ENCODE measurements at regions not wholly inside any gene's neighbourhood (a gene's known extent, or its start where the extent isn't known, plus 50 kb on each side); places are given as distances from the start of the nearest gene placed in this dataset.

DNA sequence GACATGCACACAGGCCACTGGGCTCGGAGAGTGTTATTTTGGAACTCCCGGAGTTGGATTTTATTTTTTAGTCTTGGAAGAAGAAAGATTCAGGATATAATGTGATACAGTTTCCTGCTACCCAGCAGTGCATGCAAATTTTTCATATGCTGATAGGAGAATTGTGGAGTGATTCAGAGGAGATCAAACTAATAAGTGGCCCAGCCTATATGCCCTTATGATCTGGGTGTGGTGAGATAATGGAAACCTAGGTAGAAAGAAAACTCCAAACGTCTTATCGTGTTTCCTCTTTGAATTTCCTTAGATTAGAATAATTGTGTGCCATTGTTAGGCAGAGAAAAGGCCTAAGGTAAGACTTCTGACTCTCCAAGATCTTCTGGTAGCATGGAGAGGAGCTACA, 401.2 kb upstream of the BTBD3 start:
- Mint-ChIP-seq H3K27ac (no peak overlapping the region), H3K4me1 (no peaks in the 10 kb centered on the region), H3K9me3 (peaks cover 5% of the 10 kb centered on the region), H3K4me3 (no peak overlapping the region), H3K36me3 (ENCODE audit: low read depth) (no peaks in the 10 kb centered on the region), H3K27me3 (ENCODE audit: low read depth) (no peaks in the 10 kb centered on the region)
- TF ChIP-seq, protein P1, sequence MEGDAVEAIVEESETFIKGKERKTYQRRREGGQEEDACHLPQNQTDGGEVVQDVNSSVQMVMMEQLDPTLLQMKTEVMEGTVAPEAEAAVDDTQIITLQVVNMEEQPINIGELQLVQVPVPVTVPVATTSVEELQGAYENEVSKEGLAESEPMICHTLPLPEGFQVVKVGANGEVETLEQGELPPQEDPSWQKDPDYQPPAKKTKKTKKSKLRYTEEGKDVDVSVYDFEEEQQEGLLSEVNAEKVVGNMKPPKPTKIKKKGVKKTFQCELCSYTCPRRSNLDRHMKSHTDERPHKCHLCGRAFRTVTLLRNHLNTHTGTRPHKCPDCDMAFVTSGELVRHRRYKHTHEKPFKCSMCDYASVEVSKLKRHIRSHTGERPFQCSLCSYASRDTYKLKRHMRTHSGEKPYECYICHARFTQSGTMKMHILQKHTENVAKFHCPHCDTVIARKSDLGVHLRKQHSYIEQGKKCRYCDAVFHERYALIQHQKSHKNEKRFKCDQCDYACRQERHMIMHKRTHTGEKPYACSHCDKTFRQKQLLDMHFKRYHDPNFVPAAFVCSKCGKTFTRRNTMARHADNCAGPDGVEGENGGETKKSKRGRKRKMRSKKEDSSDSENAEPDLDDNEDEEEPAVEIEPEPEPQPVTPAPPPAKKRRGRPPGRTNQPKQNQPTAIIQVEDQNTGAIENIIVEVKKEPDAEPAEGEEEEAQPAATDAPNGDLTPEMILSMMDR (IDR thresholded peaks at IDR 0.05; ENCODE audit: unreplicated experiment in 3 of 3): no peak

DNA sequence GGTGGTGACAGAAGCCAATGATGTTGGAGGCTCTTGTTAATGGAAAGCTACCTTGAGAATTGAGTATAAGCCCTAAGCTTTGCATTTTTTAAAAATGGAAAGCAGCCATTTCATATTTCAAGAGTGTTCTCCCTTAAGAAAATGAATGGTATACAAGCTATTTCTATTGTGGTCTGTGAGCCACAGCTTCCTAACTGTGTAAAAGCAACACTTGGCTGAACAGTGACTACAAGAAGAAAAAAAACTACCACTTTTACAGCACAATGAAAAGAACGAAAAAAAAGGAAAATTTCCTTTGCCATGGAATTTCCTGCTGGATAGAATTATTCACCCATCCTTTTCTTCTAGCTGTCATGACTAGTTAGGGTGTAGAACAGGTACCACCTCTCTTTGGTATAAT, 397.1 kb upstream of the BTBD3 start:
- no peaks in the 10 kb centered on the region for H3K36me3 Mint-ChIP-seq (ENCODE audit: low read depth)
- no peaks in the 10 kb centered on the region for H3K4me1 Mint-ChIP-seq
- no peak overlapping the region for H3K27ac Mint-ChIP-seq
- TF ChIP-seq, protein P1 (IDR thresholded peaks at IDR 0.05; ENCODE audit: unreplicated experiment in 3 of 3): no peak
- H3K4me3 Mint-ChIP-seq: no peak overlapping the region
- no peaks in the 10 kb centered on the region for H3K27me3 Mint-ChIP-seq (ENCODE audit: low read depth)
- peaks cover 17% of the 10 kb centered on the region for H3K9me3 Mint-ChIP-seq

DNA sequence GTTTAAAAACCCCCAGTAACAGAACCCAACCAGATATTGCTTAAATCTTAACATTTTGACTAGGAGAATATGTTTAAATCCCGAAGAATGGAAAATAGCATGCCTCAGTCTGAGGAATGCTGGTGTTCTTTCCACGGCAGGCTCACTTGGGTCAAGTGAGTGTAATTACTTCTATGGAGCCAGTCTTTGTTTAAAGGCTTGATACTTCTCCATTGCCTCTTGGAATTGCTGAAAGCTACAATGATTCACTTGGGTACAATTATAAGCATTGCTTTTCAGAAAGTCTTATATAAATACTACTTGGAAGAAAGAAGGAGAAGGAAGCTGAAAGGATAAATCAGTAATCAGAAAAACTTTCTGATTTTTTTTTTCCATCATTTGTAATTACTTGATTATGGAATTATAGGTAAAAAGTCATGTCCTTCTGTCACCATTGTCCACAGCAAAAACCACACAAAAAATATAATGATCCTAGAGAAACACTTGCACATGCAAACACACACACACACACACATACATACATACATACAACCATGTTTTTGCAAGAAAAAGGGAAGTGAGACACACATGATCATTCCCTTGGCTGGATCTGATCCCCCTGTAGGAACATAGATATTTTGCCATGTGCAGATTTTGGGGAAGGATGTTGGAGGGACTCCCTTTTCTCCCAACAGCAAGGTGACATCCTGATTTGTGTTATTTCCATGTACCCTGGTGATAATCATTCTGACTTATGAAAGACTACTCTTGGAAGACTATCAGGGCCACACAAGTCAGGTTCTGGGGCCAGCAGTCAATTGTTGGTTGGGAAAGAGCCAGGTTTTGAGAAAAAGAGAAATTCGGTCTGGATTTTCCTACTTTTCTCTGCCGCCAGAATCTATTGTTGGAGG, 396.0 kb upstream of the BTBD3 start:
- H3K4me1 Mint-ChIP-seq: no peaks in the 10 kb centered on the region
- H3K4me3 Mint-ChIP-seq: no peak overlapping the region
- H3K27me3 Mint-ChIP-seq (ENCODE audit: low read depth): no peaks in the 10 kb centered on the region
- TF ChIP-seq, protein P1 (IDR thresholded peaks at IDR 0.05; ENCODE audit: unreplicated experiment in 3 of 3): no peak
- no peak overlapping the region for H3K27ac Mint-ChIP-seq
- peaks cover 20% of the 10 kb centered on the region for H3K9me3 Mint-ChIP-seq
- no peaks in the 10 kb centered on the region for H3K36me3 Mint-ChIP-seq (ENCODE audit: low read depth)

DNA sequence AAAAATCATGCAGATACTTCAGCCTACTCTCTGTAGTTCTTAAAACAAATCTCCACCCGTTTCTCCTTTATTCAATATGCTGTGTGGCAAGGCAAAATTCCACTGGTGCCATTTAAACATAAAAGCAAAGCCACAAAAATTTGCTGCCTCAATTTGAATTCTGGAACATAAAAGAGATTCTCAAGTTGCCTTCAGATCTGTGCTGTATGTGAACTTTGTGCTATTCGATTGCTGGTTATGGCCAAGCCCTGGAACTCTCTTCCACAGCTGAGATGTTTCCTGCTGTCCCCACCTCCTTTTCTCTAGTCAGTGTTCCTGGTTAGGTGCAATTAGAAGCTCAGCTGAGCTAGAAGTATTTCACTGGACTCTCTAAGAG, 395.3 kb upstream of the BTBD3 start:
- Mint-ChIP-seq H3K27ac (no peak overlapping the region), H3K4me3 (no peak overlapping the region), H3K4me1 (no peaks in the 10 kb centered on the region), H3K9me3 (peaks cover 20% of the 10 kb centered on the region), H3K36me3 (ENCODE audit: low read depth) (no peaks in the 10 kb centered on the region), H3K27me3 (ENCODE audit: low read depth) (no peaks in the 10 kb centered on the region)
- TF ChIP-seq, protein P1 (IDR thresholded peaks at IDR 0.05; ENCODE audit: unreplicated experiment in 3 of 3): no peak

DNA sequence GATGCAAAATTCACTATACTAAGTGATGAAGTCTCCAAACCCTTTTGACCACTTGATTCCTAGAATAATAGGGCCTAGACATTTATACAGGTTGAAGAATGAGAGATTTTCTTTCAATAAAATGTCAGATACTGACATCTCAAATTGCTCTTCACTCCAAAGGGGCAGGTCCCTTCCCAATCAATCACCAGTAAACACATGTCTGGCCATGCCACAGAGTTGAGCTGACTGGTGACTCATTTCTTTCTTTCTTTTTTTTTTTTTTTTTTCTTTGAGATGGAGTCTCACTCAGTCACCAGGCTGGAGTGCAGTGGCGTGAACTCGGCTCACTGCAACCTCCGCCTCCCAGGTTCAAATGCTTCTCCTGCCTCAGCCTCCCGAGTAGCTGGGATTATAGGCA, 388.6 kb upstream of the BTBD3 start:
- H3K27ac Mint-ChIP-seq: no peak overlapping the region
- H3K27me3 Mint-ChIP-seq (ENCODE audit: low read depth): no peaks in the 10 kb centered on the region
- H3K4me1 Mint-ChIP-seq: no peaks in the 10 kb centered on the region
- TF ChIP-seq, protein P1 (IDR thresholded peaks at IDR 0.05; ENCODE audit: unreplicated experiment in 3 of 3): no peak
- peaks cover 6% of the 10 kb centered on the region for H3K36me3 Mint-ChIP-seq (ENCODE audit: low read depth)
- H3K9me3 Mint-ChIP-seq: peaks cover 50% of the 10 kb centered on the region
- H3K4me3 Mint-ChIP-seq: no peak overlapping the region

DNA sequence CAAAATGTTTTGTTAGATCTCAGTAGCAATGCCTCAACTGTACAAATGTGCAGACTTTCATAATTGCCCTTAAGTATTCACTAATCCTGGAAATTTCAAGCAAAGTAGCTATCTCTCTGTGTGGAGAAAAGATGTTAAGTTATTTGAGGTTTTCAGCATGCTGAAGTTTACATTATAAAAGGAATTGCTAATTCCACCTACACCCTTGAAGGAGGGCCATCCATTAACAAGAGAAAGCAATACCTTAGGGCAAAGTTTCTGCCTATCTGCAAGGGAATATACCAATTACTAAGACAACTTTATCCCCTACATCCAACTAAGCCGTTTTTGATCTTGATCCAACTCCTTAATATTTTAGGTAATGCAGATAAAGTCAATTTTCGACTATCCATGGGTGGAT, 380.7 kb upstream of the BTBD3 start:
- TF ChIP-seq, protein P1 (IDR thresholded peaks at IDR 0.05; ENCODE audit: unreplicated experiment in 3 of 3): no peak
- Mint-ChIP-seq H3K4me3 (no peak overlapping the region), H3K36me3 (ENCODE audit: low read depth) (no peaks in the 10 kb centered on the region), H3K27me3 (ENCODE audit: low read depth) (peaks cover 3% of the 10 kb centered on the region), H3K27ac (no peak overlapping the region), H3K9me3 (peaks cover 2% of the 10 kb centered on the region), H3K4me1 (peaks cover 10% of the 10 kb centered on the region)

All from nephron (organoid).